ENCODE measurements at regions not wholly inside any gene's neighbourhood (a gene's known extent, or its start where the extent isn't known, plus 50 kb on each side); places are given as distances from the start of the nearest gene placed in this dataset.

- no peak for TF ChIP-seq YY1 (IDR thresholded peaks at IDR 0.05; ENCODE audit: insufficient read depth, insufficient read length)
- TF ChIP-seq SUZ12 (IDR thresholded peaks at IDR 0.05; ENCODE audit: extremely low read depth, insufficient read depth, insufficient read length) = no peak
- no peak for TF ChIP-seq ZNF274 (IDR thresholded peaks at IDR 0.05; ENCODE audit: low read depth, low read length)
Measured at GRCh38 chr18:41771973-41772372, 183.1 kb upstream of the PIK3C3 start.

Measured in NT2/D1 (cell line).